GM21786 (cell line): ENCODE measurements at regions not wholly inside any gene's neighbourhood (a gene's known extent, or its start where the extent isn't known, plus 50 kb on each side); places are given as distances from the start of the nearest gene placed in this dataset.

Experiments
- ATAC-seq: cut with Tn5 transposase; IDR thresholded peaks from one replicate; pipeline ENCODE4 v1.9.1; 2021; ENCODE audit not compliant: unreplicated experiment

DNA sequence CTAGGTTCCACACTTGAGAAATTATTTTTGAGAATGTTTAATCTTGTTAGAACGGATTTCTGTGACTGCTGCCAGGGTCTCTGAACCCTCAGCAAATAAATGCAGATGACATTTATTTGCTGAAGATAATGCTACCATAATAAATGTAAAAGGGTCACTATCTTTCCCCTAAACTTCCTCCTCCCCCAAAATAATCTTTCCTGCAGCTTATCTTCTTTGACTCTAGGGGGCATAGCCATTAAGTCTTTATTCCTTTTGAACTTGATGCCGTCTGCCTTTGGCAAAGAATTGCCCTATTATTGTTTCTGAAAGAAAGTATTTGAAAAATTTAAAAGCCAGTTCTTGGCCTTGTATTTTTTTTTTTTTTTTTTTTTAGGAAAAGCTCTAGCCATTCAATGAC, 63.6 kb upstream of the ACSL3 start:
- ATAC-seq, result peak; percentile 49

DNA sequence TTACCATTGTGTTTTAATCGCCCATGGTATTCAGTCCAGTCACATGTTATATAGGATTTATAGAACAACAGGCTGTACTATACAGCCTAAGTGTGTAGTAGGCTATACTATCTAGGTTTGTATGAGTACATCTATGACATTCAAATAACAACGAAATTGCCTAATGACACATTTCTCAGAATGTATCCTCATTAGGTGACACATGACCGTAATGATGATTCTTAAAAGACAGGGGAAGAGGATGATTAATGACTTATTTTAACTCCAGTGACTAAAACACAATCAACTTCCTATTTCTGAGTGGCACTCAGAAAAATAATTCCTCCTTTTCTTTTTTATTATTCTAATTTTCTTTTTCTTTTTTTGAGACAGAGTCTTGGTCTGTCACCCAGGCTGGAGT, 63.0 kb upstream of the ACSL3 start:
- ATAC-seq, result no peak

DNA sequence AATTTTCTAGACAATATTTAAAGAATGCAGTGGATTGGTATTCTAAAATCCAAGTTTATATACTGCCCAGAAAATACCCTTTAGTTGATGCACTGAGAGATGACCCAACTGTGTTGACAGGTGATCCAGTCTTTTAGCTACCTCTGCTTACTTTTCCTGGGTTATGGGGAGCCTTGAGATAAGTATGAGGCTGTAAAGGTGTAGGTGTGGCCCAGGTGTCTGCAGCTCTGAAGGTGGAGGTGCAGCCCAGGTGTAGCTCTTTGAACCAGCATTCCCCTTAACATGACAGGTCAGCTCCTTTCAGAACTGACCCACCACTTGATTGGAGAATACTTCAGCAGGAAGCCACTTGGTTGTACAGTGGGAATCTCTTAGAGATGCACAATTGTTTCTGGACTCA, 62.3 kb upstream of the ACSL3 start:
- no peak for ATAC-seq

DNA sequence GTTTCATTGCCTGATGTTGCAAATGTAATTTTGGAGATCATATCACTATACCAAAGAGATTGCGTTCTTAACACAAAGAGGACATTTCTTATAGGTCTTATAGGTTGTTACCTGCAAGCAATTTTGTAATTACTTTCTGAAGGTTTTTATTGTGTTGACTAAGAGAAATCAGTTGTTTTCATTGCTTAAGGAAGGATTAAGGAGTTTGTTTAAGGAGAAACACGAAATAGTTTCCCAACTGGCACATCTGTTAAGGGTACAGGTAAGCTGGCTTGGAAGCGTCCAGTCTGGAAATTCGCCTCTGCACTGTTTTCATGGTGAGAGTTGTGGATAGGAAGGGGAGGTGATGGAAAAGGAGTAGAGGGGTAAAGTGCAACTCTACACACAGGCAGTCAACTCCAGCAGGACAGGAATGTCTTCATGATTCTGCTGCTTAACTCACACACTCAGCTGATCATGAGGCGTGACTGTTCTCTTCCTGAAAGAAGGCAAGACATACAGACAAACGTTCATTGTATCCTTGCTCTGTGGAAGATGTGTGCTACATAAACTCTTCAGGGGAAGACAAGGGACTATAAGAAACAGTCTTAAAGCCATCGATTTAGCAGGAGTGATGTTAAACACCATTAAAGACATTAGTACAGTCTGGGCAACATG, 61.4 kb upstream of the ACSL3 start:
- ATAC-seq, result no peak

DNA sequence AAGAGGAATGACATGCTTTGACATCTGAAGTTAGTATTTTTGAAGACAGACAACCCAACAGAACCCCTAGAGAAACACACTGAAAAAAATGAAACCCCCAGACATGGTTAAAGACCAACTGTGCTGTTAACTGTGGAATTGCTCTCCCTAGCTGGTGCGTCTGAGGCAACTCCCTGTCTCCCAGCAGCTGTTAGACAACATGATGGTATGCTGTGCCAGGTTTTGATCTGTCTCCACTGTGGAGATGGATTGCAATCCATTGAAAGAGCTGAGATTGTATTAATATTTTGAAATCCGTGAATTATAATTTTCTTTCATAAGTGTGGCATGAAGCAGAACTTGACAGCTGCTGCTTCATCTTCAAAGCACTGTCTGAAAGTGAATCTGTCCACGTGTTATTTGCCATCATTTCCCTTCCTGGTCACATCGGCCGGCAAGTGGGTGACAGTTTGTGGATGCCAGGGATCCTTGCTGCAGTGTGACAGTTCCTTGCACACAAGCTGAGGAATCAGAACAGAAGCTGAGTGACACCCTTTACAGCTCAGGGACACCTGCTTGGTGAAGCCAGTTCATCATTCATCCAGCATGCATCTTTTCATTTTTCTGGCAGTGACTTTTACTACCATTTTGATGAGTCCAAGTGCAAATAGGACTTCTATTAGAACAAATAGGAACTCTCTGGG, 58.2 kb upstream of the ACSL3 start:
- ATAC-seq, result no peak

DNA sequence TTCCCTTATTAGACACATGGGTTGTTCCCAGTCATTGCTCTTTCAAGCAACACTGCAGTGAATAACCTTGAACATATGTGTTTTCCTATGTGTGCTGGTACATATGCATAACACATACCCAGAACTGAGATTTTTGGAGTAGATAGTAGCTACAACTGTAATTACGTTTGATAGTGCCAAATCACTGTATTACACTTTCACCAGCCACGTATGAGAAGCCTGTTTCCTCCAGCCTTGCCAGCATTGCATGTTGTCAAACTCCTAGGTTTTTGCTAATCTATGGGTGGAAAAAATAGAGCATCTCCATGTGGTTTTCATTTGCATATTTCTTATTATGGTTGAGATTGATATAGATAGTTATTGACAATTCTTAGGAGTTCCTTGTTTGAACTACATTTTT, 56.5 kb upstream of the ACSL3 start:
- ATAC-seq, result no peak

DNA sequence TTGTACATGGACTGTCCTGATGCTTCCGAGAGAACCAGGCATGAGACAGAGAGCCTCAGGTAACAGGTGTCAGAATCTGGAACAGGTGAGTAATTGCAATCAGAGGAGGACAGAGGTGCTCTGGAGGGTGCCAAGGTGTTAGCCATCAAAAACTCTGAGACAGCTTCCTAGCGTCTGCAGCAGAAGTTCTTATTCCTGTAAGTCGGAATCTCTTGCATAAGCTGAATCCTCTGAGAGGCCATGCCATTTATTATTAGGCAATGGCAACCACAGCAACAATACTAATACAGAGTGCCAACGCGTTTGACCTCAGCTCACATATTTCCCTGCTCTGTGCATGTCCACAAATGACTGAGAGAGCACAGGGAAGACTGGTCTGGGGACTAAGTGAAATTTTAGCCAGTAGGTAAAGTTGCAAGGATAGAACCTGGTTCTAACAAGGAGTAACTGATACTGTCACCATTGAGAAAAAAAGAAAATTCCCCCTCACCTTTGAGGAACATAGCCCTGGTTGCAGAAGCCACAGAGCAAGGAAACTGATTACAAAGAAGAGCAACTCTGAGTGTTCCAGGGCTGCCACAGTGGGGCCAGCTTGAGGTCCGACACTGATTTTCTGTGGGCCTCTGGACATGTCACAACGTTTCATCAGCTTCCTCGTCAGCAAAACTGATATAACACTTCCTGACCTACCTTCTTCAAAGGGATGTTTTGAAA, 55.1 kb upstream of the ACSL3 start:
- no peak for ATAC-seq

DNA sequence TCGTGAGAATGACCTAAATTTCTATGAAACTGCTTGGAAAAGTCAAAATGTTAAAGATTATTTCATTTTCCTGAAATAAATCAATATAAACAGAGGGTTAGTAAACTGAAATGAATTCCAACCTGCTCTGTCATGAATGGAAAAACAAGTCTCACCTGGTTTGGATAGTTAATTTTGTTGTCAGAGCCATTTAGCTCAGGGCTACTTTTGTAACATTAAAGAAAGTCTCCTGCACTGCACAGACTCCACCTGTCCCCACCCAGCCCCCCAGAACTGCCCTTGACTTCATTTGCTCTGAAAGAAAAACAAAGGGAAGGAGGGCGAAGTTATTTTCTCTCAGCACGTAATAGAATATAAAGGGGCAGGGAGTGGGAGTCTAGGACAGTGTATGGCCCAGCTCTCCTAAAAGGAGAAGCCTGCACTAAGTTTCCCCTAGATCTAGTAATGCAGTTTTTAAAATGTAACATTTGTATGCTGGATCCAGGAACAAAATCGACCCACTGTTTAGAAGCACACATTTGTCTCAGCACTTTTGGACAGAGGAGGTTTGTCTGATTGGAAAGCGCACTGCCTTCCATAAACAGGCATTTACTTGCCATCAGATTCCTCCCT, 54.2 kb upstream of the ACSL3 start:
- no peak for ATAC-seq

DNA sequence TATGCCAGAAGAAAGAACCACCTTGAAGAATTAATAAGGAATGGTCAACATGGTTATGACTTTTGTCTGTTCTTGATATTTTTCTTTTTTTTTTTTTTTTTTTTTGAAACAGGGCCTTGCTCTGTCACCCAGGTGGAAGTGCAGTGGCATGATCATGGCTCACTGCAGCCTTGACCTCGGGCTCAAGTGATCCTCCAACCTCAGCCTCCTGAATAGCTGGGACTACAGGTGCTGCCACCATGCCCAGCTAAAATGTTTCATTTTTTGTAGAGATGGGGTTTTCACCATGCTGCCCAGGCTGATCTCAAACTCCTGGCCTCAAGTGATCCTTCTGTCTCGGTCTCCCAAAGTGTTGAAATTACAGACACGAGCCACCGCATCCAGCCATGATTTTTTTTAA, 53.4 kb upstream of the ACSL3 start:
- ATAC-seq, result no peak

DNA sequence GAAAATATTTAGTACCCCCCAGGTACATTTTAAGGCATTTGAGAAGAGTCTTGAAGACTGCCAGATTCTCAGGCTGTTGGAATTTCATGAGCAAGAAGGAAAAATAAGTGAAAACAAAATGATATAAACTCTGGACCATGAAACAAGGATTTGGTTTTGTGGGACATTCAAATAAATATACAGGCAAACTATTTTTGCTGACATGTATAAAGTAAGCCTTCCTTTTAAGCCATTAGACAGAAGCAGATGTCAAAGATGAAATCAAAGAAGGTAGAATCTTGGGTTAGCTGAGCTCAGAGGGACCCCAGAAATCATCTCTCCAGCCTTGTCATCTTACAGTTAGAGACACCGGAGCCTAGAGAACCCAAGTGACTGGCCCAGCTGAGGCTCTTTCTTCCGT, 51.3 kb upstream of the ACSL3 start:
- ATAC-seq, result no peak

DNA sequence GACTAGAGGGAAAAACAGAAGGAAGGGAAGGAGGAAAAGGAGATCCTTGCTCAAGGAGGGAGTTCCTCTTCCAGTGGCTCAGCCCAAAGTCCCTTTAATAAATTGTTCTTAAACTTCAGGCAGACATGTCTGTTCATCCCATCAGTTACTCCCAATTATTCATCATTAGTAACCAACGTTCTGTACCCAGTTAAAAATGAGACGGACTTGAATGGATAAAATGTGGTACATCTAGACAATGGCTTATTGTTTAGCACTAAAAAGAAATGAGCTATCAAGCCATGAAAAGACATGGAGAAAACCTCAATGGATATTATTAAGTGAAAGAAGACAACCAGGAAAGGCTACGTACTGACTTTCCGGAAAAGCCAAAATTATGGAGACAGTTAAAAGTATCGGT, 50.8 kb upstream of the ACSL3 start:
- ATAC-seq, result no peak
